ENCODE measurements at regions not wholly inside any gene's neighbourhood (a gene's known extent, or its start where the extent isn't known, plus 50 kb on each side); places are given as distances from the start of the nearest gene placed in this dataset.

DNA sequence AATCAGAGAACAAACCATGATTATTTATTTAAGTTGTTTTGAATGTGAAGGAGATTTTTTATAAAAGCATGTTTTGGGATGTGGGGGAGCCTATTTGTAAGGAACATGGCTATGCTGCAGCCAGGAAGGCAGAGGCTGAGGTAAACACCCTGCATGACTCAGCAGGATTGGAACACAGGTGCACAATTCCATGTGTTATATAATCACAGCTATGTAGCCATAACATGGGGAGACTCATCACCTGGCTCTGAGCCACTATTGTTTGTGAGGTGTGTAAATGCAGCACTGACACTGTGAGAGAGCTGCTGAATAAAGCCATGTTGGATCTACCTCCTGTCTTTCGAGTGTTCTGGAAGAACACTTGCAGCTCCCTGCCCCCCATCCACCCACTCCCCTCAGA is 1009.8 kb downstream of the DNAH5 start:
- TF ChIP-seq CTCF (conservative IDR thresholded peaks at IDR 0.05; ENCODE audit: low read length) (no peak), EZH2phosphoT487 (IDR thresholded peaks at IDR 0.05; ENCODE audit: borderline replicate concordance, low read depth, low read length) (no peak)
